Fibroblast of pulmonary artery (primary cell): ENCODE measurements at regions not wholly inside any gene's neighbourhood (a gene's known extent, or its start where the extent isn't known, plus 50 kb on each side); places are given as distances from the start of the nearest gene placed in this dataset.
A peak's percentile ranks its signal among the peaks of the same experiment; 100 is the strongest.

Experiments used
- DNase-seq: peaks from one replicate; pipeline ENCODE4 v3.0.0-alpha.2; 2010; ENCODE audit warnings: low read depth
- H3K4me3 ChIP-seq: replicated peaks from 2 replicates; pipeline ENCODE4 v1.5.1; 2011; ENCODE audit warnings: low read depth, mild to moderate bottlenecking, control low read depth, low read length, moderate library complexity
- CTCF ChIP-seq: IDR thresholded peaks from 2 replicates; pipeline ENCODE4 v1.5.1; 2011; ENCODE audit warnings: mild to moderate bottlenecking, control low read depth, low read length, inconsistent platforms; ENCODE audit errors: missing control alignments

DNA sequence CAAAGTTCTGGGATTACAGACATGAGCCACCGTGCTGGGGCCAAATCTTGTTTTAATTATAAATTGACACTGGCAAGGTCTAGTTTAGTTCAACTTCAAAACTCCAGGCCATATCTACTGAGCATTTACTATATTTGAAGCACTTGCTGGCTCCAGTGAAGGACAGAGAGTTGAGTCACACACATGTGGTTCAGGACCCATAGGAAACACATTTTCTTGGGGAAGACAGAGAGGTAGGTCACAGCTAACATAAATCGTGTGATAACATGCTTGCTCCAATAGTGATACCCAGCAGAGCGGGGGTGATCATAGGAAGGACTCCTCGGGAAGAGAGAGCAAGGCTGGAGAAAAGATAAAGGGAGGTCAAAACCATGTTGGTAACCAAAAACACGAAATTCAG, 170.6 kb upstream of the TSC22D1 start:
- DNase-seq, result no peak
- TF ChIP-seq CTCF, result no peak
- H3K4me3 ChIP-seq, result no peak overlapping the region

DNA sequence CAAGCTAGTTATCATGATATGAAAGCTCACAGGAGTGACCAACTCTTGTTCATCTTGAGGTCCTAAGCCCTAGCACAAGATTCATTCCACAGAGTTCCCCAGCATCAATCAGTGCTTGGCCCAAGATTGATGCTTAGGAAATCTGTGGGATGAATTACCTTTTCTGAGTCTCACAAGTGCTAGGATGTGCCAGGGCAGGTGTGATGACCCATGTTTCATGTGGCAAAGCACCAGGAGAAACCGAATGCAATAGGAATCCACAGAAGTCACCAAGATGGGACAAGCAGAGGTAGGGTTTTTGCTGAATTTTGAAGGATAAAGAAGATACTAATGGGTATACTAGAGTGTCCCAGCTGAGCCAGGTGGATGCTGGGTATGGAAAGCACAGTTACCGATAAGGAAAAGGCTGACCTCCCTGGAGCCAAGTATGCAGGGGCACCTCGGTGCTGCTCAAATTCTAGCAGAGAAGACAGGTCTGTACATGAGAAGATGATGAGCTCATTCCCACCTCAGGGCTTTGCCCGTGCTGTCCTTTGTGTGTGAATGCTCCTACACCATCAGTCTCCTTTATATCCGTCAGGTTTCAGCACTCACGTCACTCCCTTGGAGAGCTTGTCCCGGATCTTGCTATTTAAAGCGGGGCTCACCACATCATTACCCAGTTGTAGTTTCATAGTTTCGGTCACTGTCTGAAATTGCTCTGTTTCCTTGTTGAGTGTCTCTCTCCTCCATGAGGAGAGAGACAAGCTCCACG, 168.9 kb upstream of the TSC22D1 start:
- no peak for TF ChIP-seq CTCF
- no peak for DNase-seq
- no peak overlapping the region for H3K4me3 ChIP-seq

GRCh38 chr13:44739539-44739938, 163.4 kb upstream of the TSC22D1 start:
- no peak for DNase-seq
- no peak overlapping the region for H3K4me3 ChIP-seq
- TF ChIP-seq CTCF, result no peak

- H3K4me3 ChIP-seq, result no peak overlapping the region
- TF ChIP-seq CTCF, result peak; percentile 10
- no peak for DNase-seq
These were observed 163.0 kb upstream of the TSC22D1 start for GRCh38 chr13:44739120-44739519.

DNA sequence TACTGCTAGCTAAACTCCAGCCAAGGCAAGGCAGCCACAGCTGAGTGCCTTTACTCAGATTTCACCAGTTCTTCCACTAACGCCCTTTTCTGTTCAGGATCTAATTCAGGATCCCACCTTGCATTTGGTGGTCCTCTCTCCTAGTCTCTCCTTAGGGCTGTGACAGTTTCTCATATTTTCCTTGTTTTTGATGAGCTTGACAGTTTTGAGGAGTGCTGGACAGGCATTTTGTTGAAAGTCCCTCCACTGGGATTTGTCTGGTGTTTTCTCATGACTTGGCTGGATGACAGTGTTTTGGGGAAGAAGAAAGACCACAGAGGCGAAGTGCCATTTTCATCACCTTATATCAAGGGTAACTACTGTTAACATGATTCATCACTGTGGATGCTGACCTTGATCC, 162.3 kb upstream of the TSC22D1 start:
- DNase-seq, result no peak
- TF ChIP-seq CTCF, result no peak
- H3K4me3 ChIP-seq, result no peak overlapping the region

- no peak for DNase-seq
- no peak for TF ChIP-seq CTCF
- no peak overlapping the region for H3K4me3 ChIP-seq
These were observed 159.7 kb upstream of the TSC22D1 start for GRCh38 chr13:44735806-44736205.

- peak; percentile 38 for DNase-seq
- no peak overlapping the region for H3K4me3 ChIP-seq
- TF ChIP-seq CTCF, result no peak
These were observed 158.1 kb upstream of the TSC22D1 start for GRCh38 chr13:44734201-44734707.
